LNCaP clone FGC (cell line): ENCODE measurements at regions not wholly inside any gene's neighbourhood (a gene's known extent, or its start where the extent isn't known, plus 50 kb on each side); places are given as distances from the start of the nearest gene placed in this dataset.

Source experiments
- DNase-seq: peaks from one replicate; pipeline ENCODE4 v3.0.0-alpha.2; 2011; ENCODE audit warnings: low read depth
- H3K4me3 ChIP-seq: 2 replicates; pipeline ENCODE4 v1.5.1; 2011; ENCODE audit warnings: mild to moderate bottlenecking, low read depth, low read length, control low read depth
- TF ChIP-seq, protein P1 (sequence below): IDR thresholded peaks from 2 replicates; pipeline ENCODE4 v1.5.1; 2012; ENCODE audit warnings: mild to moderate bottlenecking; ENCODE audit not compliant: control insufficient read depth, insufficient read depth; ENCODE audit errors: extremely low read depth

DNA sequence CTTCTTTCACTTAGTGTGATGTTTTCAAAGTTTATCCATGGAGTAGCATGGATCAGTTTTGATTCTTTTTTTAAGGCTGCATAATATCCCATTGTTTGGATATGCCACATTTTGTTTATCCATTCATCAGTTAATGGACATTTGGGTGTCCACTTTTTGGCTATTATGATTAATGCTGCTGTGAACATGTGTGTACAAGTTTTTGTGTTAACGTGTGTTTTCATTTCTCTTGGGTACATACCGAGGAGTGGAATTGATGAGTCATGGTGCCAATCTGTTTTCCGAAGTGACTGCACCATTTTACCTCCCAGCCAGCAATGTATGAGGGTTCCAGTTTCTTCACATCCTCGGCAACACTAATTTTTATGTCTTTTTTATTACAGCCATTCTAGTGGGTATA lies 78.4 kb upstream of the CCDC28A start:
- TF ChIP-seq, protein P1, sequence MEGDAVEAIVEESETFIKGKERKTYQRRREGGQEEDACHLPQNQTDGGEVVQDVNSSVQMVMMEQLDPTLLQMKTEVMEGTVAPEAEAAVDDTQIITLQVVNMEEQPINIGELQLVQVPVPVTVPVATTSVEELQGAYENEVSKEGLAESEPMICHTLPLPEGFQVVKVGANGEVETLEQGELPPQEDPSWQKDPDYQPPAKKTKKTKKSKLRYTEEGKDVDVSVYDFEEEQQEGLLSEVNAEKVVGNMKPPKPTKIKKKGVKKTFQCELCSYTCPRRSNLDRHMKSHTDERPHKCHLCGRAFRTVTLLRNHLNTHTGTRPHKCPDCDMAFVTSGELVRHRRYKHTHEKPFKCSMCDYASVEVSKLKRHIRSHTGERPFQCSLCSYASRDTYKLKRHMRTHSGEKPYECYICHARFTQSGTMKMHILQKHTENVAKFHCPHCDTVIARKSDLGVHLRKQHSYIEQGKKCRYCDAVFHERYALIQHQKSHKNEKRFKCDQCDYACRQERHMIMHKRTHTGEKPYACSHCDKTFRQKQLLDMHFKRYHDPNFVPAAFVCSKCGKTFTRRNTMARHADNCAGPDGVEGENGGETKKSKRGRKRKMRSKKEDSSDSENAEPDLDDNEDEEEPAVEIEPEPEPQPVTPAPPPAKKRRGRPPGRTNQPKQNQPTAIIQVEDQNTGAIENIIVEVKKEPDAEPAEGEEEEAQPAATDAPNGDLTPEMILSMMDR, result no peak
- H3K4me3 ChIP-seq, result no peak overlapping the region
- DNase-seq, result no peak

DNA sequence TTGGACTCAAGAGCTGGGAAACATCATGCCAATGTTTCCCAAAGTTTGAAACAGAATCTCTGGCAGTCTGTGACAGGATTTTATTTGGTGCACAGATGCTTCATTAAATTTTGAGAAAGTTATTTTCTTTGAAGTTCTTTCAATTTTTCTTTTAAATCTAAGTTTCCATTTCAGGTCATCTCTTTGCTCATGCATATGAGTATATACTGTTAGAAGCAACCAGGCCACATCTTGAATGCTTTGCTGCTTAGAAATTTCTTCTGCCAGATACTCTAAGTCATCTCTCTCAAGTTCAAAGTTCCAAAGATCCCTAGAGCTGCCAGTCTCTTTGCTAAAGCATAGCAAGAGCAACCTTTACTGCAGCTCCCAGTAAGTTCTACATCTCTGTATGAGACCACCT lies 59.1 kb upstream of the CCDC28A start:
- DNase-seq, result no peak
- TF ChIP-seq, protein P1, result no peak
- no peak overlapping the region for H3K4me3 ChIP-seq

- H3K4me3 ChIP-seq, result no peak overlapping the region
- TF ChIP-seq, protein P1, result no peak
- no peak for DNase-seq
Observed at GRCh38 chr6:138716013-138716412, 57.6 kb upstream of the CCDC28A start.

DNA sequence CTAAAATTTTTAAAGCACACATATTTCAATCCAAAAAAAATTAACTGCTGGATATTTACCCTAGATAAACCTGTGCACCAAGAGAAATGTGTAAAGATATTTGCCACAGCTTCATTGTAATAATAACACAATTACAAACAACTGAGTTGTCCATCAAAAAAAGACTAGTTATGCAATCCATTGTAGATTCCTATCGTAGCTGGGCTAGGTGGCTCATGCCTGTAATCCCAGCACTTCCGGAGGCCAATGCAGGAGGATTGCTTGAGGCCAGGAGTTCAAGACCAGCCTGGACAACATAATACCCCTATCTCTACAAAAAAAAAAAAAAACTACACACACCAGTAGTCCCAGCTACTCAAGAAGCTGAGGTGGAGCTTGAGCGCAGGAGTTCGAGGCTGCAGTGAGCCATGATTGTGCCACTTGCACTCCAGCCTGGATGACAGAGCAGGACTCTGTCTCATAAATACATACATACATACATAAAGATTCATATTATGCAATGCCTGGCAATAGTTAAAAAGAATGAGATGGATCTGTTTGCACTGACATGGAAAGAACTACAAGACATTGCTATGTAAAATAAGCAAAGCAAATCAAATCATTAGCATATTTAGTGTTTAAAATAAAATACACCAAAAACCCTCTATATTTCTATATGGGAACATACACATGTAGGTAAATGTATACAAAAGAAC lies 56.5 kb upstream of the CCDC28A start:
- TF ChIP-seq, protein P1, result no peak
- H3K4me3 ChIP-seq, result no peak overlapping the region
- no peak for DNase-seq

- TF ChIP-seq, protein P1, result no peak
- no peak overlapping the region for H3K4me3 ChIP-seq
Observed at GRCh38 chr6:138719011-138719635, 54.4 kb upstream of the CCDC28A start.

DNA sequence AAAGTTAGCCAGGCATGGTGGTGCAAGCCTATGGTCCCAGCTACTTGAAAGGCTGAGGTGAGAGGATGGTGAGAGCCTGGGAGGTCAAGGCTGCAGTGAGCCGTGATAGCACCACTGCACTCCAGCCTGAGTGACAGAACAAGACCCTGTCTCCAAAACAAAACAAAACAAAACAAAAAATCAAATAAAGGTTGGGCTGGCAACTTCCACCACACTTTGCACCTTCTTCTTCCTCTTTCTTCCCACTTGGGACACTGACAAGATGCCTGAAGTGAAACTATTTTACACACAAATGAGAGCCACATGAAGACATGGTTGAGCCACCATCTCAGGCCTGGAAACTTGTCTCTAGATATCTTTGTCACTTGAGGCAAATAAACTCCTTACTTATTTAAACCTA lies 53.8 kb upstream of the CCDC28A start:
- no peak for DNase-seq
- TF ChIP-seq, protein P1, result no peak
- no peak overlapping the region for H3K4me3 ChIP-seq

More at GRCh38 chr6:138719011-138719635, 54.4 kb upstream of the CCDC28A start:
- no peak for DNase-seq
